SIG-M5 treated with dmso at 0.1 percent for 504 hours (cell line): ENCODE measurements at regions not wholly inside any gene's neighbourhood (a gene's known extent, or its start where the extent isn't known, plus 50 kb on each side); places are given as distances from the start of the nearest gene placed in this dataset.

Source experiments
- DNase-seq: peaks from one replicate; lab custom pipeline; 2025; ENCODE audit not compliant: unreplicated experiment; lab: John Stamatoyannopoulos, UW

DNA sequence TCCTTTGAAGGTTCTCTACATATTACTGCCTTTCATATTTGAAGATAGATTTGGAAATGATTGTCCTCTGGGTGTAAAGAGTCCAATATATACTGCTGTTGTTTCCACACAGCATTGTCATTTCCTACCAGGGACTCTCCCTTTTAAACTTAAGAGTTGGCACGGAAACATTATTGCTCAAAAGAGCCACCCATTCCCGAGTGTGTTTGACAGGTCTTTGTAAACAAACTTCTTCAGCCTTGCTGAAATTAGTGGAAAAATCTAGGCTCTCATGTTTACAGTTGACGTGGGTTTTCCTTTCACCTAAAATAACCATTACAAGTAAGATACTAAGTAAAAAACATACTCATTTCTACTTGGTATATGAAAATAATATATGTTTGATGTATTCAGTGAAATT is 111.4 kb upstream of the LIMCH1 start:
- no peak for DNase-seq

DNA sequence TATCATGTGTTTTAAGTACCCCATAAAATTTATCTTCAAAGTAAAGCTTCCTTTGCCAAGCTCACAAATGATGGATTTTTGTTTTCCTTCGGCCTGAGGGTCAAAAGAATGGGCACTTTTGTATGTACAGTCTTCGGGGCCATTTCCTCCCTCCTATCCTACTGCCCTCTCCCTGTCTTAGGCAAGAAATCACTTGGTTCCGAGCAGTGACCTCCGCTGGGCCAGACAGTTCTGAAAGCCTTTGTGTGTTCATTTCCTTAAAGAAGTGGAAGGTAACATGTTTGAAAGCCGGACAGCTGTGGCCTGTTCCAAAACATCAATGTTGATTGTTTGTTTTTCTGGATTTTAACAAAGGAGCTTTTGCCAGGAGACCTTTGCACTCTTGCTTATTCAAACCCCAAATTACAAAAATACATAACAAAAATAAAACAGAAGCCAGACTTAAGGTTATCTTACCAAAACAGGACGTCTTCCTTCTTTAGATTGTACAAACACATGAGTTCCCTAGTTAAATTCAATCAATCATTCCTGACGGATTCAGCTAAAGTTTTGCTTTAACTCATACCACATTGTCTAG is 110.6 kb upstream of the LIMCH1 start:
- DNase-seq: no peak

DNA sequence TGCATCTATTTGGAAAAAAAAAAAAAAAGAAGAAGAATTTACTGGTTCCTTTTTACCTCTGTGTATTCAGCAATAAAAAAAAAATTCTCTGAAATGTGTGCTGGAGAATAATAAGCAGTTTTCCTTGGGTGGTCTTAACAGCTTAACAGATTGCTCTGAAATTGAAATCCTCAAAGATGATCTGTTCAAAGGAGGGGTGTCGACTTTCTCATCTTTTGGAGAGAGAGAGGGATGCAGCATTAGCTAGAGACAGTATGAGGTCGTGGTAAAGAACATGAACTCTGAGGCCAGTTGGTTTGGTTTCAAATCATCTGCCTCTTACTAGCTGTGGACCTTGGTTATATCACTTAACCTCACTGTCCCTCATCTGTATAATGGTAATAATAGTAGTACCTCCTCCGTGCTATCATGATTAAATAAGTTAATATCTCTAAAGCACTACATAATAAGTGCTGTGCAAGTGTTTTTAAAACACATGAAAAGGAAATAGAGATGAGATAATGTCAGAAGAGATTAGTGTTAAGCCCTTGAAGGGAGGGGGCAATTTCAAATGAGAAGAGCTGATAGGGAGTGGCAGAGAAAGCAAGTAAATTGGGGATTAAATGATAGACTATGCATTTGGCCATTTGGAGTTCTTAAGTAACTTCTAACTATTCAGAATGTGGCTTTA is 109.9 kb upstream of the LIMCH1 start:
- DNase-seq: no peak

DNA sequence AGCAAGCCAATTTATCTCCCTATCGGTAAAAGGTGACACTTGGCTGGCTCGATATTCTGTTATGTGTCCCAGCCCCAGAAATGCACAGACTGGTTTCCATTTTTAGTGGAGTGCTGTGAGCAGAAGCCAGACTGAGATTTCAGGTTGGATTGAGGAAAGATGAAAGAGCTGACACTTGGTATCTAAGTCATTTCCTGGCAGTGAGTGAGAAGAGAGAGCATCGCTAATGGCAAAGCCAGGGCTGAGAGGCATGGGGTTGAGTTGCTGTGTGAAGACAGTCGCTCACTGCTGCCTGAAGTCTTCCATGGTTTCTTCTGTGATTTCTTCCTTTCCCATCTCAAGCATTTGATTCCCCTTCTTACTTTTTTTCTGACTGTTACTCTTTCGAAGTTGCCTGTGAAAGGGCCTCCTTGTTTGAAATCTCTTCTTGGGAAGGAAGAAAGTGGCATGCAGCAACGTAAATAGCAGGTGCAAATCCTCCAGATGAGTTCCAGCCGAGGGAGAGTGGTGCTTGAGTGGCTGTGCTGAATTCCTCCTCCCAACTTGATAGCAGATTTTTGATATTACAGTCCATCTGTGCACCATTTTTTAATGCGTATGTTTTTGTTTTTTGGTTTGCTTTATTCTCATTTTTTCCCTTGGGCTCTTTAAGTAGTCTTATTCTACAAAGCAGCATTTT is 109.2 kb upstream of the LIMCH1 start:
- DNase-seq: no peak

DNA sequence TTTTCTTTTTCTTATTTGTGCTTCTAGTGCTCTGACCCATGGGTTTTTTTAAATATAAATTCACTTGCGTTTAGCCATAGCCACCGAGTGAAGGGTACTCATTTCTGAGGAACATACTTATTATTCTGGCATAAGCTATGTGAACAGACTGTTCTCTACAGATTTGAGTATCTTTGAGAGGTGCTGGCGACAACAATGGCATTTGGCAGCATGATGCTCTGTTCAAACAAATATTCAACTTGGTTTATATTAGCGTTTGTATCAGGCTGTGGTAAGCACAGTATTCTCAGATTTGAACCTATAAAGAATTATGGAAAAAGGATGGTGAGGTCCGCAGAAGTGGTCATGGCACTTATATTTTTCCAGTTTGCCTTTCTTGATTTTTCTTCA is 108.7 kb upstream of the LIMCH1 start:
- no peak for DNase-seq

DNA sequence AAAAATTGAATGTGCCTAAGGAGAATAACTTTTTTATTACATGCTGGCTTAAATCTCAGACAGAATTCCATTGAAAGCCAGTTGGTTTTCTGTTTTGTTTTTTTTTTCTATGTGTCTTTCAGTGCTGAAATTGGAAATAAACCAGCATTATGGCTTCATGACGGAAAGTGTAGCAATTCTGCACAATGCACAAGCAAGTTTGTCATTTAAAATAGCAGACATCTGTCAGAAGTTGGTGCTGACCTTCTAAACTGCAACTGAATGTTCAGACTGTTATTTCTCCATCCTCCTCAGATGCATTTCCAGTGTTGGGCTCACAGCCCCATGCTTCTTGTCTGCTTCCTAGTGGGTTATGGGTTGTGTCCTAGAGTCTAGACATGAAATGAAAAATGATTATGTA is 107.2 kb upstream of the LIMCH1 start:
- DNase-seq: no peak

DNA sequence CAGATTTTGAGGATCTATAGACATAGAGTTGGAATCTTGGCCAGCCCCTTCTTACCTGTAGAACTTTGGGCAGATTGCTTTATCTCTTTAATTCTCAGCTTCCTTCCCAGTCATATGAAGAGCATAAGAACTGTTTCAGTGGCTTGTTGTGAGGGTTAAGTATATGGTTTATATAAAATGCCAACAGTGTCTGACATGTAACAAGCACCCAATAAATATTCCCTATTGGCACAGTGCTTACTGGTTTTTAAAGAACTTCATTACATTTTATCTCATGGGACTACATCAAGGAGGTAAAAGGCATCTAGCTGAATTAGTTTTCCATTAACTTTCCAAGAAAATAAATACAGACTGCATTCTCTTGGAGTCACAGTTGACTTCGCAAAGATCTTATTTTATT is 106.7 kb upstream of the LIMCH1 start:
- DNase-seq: no peak

DNA sequence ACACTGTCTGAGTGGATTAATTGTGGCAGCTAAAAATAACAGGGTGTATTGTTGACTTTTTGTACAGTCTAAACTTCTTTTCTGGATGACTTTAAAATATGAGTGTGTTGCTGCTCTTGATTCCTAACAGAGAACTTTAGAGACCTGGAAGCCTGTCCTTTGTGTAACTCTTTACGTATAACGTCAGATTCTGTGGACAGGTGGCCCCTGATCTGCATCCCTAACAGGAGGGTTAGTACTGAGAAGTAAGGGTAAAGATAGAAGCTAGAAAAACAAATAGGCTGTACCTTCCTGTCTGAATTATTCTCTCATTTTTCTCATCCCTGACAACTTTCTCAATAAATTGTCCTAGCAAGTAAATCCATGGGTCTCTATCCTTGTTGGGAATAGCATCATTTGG is 105.7 kb upstream of the LIMCH1 start:
- DNase-seq: no peak

DNA sequence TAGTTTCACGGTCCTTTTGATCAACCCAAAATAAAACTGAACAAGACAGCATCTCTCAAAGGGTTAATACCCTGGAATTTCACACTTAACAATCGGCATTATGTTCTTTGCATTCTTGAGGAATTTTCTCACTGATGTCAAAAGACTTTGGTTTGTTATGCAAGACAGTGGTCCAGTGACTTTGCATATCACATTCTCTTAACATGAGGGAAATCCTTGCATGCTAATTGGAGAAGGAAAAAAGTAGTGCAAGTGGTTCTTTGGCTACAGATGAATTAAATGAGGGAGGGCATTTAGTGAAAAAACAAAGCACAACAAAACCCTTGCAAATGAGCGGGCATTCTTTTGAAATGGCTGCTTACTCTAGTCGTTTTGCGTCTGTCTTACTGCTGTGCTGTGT is 105.1 kb upstream of the LIMCH1 start:
- DNase-seq: no peak

DNA sequence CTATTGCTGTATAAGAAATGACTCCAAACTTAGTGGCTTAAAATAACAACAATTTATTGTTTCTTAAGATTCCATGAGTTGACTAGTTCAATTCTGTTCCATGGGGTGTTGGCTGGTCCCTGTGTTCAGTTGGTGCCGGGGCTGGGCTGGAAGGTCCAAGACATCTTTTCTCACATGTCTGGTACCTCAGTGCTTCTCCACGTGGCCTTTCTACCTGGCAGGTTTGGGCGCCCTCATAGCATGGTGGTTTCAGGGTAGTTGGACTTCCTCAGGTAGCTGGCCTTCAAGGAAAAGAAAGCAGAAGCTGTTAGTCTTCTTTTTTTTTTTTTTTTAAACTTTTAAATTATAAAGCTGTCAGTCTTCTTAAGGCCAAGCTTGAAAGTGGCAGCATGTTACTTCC is 104.6 kb upstream of the LIMCH1 start:
- DNase-seq: no peak

DNA sequence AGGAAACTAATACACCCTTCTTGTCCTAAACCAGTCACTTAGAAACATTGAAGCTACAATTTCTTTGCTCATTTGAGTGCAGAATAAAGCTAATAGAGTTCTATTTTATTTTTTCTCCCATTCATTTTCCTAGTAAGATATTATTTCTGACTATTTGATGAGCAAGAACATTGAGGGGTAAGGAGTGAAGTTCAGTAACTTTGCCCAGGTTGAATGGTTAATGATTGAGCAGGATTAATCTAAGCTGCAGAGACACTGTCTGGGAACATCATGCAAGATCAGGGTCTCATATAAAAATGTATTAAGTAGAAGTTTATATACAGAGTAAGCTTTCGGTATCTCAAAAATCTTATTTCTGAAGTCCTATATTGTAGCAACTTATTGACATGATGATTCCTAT is 102.4 kb upstream of the LIMCH1 start:
- DNase-seq: no peak

DNA sequence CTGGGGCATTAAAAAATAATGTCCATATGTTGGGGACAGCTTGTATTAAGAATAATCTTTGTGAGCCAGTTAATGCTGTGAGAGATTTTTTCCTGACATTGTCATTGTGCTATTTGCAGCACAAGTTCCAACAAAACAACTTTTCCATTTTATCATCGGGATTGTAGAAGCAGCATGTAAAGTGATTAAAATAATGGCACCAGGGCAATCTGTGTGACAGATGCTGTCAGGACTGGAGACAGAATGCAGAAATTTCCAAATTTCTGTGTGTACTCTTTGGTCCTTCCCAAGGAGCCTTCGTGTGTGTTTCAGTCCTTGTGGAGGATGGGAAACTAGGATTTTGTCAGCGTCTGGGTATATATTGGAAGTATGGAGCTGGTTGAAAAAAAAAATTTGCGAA is 101.5 kb upstream of the LIMCH1 start:
- DNase-seq: no peak

DNA sequence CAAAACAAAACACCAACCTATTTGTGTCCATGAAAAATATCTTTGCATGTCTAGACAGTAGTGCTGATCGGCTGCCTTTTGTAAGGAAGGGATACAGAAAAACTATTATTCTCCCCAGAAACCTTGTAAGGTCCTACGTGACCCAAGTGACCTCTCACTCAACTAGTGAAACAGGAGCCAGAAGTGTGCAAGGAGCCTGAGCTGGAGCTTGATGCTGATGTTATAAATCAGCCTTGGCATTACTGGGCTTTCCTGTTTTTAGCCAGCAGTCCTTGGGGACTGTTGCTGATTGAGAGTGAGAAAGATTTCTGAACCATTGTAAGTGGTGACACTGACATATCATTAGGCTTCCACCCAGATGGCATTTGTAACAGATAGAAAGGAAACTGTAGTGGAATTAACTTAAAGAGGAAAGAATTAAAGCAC is 100.8 kb upstream of the LIMCH1 start:
- no peak for DNase-seq

DNA sequence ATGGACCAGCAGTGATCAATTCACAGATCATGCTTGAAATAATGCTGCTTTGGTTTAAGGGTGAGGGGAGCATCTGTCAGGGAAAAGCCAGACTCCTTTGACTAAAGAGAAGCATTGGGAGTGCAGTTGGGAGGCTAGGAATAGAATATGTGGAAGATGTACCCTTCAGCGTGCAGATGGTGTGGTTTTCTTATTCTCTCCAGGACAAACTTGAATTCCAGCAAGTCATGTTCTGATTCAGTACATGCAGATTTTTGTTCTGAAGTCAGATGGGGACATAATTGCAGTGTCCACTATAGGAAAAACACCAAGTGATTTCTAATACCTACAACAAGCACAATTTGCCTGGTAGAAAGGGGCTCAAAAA is 99.0 kb upstream of the LIMCH1 start:
- no peak for DNase-seq

DNA sequence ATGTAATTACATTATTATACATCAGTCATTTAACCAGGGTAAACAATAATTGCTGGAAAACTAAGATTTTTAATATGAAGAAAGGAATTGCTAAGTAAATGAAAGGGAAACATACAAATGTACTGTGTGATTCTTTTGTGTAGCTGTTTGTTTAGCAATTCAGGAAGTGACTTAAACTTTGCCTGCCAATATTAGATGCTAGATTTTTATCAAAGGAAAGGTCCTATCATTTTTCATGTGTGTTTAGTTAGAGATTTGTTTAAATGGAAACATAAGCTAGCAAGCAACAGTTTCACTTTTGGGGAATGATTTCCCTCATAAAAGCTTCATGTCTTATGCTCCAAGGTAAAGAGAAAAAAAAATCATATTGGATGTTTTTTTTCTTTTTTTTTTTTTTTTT is 95.1 kb upstream of the LIMCH1 start:
- DNase-seq: no peak

DNA sequence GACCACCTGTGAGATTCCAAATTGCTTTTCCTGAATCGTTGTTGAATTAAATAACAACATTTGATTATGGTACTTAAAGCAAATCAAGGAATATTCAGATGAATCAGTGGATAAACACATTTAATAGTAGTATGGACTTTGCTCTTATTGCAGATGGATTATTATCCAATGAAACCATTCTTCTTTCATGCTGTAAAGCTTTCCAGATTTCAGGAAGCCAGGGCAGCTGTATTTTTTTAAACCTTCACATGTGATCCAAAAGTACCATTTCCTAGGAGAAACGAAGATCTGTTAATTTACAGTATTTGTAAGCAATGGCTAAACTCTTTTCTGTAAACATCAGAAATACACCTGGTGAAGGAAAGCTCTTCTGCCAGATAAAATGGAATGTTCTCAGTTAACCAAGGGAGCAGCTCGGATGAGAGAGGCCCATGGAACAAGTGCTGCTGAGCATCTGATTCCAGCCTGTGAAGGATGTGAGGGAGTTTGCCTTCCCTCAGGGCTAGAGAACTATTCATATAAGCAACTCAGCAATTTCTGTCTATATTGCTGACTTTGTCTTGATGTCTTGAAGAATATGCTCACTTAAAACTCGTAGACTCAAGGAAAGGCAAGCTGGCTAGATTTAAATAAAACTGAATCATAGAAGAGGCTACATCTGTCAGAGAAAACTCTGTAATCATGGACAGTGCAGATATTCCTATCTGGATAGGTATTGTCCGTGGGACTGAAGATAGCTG is 94.4 kb upstream of the LIMCH1 start:
- no peak for DNase-seq

DNA sequence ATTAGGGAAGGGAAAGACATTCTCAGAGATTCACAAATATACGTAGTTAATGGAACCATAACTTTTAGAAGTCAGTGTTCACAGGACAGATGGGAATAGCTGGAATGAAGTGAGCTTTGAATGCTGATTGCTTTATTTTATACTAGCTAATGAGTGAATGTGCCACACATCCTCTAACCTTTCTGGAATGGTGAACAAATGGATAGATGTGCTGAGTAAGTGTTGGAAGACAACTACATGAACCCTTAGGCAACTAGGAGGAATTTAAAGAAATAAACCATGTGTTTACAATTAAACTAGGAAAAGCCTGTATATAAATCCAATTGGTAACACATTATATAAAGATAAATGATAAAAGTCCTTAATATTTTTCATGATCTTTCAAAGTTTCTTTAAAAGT is 91.6 kb upstream of the LIMCH1 start:
- DNase-seq: no peak

DNA sequence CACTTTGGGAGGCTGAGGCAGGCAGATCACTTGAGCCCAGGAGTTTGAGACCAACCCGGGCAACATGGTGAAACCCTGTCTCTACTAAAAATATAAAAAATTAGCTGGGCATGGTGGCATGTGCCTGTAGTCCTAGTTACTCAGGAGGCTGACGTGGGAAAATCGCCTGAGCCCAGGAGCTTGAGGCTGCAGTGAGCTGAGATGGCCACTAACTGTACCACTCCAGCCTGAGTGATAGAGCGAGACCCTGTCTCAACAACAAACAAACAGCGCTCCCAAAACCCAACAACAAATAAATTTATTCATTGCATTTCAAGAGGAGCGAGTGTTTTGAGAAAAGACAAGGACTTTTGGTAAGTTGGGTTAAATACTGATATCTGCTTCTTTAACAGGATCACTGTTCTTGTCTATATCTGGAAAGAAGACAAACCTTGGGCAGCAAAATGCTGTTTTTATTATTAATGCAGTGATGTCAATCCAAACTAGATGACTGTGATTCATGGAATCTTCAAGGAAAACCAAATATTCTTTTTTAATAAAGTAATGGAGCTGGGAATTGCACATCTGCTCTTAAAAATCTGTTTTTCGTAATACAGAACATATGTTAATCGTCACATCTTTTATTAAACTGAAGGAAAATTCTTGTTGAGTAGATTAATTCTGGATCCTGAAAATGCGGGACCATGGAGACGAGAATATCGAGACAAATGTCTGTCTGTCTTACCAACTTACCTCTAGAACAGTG is 90.8 kb upstream of the LIMCH1 start:
- no peak for DNase-seq

DNA sequence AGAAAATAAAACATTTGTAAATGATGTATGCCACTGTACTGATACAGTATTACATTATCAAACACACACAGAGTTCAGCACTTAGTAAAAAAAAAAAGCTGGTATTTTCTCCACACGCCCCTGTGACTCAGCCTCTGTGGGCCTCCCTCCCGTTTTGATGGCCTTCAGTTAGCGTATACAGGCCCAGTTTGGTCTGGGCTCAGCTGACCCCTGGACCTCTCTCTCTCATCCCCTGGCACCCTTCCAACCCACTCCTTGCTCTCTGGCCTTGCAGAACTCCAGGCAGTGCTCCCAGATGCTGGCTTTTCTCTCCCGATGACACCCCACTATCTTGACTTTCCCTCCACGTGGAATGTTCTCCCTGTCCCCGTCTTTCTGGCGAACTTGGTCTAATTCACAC is 89.0 kb upstream of the LIMCH1 start:
- DNase-seq: no peak

DNA sequence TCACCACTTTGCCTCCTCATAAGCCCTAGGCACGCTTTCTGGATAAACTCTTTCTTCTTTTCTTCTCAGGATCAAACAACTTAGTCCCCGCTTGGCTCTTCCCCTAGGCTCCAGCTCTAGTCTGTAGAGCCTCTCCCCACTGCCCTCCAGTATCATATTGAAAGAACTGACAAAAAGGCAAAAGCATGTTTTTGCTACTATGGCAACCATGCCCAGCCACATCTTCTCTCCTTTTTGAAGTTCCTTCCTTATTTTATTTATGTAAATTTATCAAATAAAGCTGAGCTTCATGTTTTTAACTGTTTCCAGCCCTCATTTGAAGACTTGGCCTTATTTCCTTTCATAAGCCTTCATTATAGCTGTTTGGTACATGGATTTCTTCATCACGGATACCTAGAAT is 86.0 kb upstream of the LIMCH1 start:
- DNase-seq: no peak

DNA sequence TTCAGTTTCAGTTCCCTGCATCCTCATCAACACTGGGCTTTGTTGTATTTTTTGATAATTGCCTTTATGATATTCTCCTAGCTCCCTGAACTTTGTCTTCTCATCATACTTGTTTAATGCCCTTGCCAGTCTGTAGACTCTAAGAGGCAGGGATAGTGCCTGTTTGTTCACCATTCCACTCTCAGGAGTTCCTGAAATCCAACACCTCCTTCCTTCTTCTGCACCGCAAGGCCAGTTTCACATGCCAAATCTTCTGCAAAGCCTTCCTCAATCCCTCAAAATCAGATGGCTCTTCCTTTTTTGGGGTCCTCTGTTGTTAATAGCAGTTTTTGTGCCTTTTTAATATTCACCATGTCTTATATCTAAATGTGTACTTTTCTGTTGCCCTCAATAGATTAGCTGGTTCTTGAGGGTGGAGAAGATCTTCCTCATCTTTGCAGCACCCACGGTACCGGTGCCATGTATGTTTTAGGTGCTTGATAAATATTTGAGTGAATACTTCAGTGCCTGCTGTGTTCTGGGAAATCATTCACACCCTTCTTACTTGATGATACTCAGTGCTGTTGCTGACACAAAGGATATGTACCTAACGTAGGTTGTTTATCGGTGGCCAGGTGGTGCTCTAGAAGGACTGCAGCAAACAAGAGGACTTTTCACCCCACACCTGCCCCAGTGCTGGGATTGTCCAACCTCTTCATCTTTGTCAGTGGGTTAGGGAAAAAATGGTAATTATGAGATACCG is 85.3 kb upstream of the LIMCH1 start:
- DNase-seq: no peak
